AG10803 (cell line): ENCODE measurements at regions not wholly inside any gene's neighbourhood (a gene's known extent, or its start where the extent isn't known, plus 50 kb on each side); places are given as distances from the start of the nearest gene placed in this dataset.

ENCODE experiments used
- DNase-seq: peaks from one replicate; pipeline ENCODE4 v3.0.0; 2010; ENCODE audit warnings: low read depth
- H3K4me3 ChIP-seq: 2 replicates; pipeline ENCODE4 v1.5.1; 2011; ENCODE audit warnings: mild to moderate bottlenecking, low read length, control low read depth
- CTCF ChIP-seq: conservative IDR thresholded peaks from 2 replicates; pipeline ENCODE4 v1.5.1; 2011; ENCODE audit warnings: mild to moderate bottlenecking, low read length, control low read depth, inconsistent platforms

- DNase-seq = no peak
- TF ChIP-seq CTCF = no peak
- no peak overlapping the region for H3K4me3 ChIP-seq
Measured at GRCh38 chr19:28386066-28386465, 826.9 kb downstream of the UQCRFS1 start.

- no peak overlapping the region for H3K4me3 ChIP-seq
- no peak for TF ChIP-seq CTCF
- DNase-seq = no peak
Measured at GRCh38 chr19:28377077-28377476, 835.9 kb downstream of the UQCRFS1 start.

GRCh38 chr19:28374971-28375370 lies 838.0 kb downstream of the UQCRFS1 start:
- DNase-seq = no peak
- TF ChIP-seq CTCF = no peak
- no peak overlapping the region for H3K4me3 ChIP-seq

- no peak for TF ChIP-seq CTCF
- H3K4me3 ChIP-seq = no peak overlapping the region
- DNase-seq = no peak
Measured at GRCh38 chr19:28372576-28373247, 840.2 kb downstream of the UQCRFS1 start.

- TF ChIP-seq CTCF = no peak
- DNase-seq = no peak
- H3K4me3 ChIP-seq = no peak overlapping the region
Measured at GRCh38 chr19:28367146-28367545, 845.8 kb downstream of the UQCRFS1 start.

- no peak overlapping the region for H3K4me3 ChIP-seq
- DNase-seq = no peak
- TF ChIP-seq CTCF = no peak
Measured at GRCh38 chr19:28363254-28363653, 849.7 kb downstream of the UQCRFS1 start.
